HCT116 (cell line): ENCODE measurements at regions not wholly inside any gene's neighbourhood (a gene's known extent, or its start where the extent isn't known, plus 50 kb on each side); places are given as distances from the start of the nearest gene placed in this dataset.

Experiments used
- ATF3 ChIP-seq: IDR thresholded peaks from 2 replicates; pipeline ENCODE4 v1.6.1; 2012
- CEBPB ChIP-seq: IDR thresholded peaks from 2 replicates; pipeline ENCODE4 v1.6.1; 2012; ENCODE audit warnings: low read depth
- CTCF ChIP-seq, 3 experiments: fragments of 200-600 bp in 1 of 3; sonication (generic) in 1 of 3; IDR thresholded peaks in 2 of 3; conservative IDR thresholded peaks in 1 of 3; 2 replicates each; pipeline ENCODE4 v1.5.1; 2012 to 2017; ENCODE audit warnings: low read depth in 2 of 3, low read length in 2 of 3, antibody characterized with exemption in 1 of 3, borderline replicate concordance in 1 of 3, control low read depth in 1 of 3, mild to moderate bottlenecking in 1 of 3, mixed read lengths in 1 of 3, mixed run types in 1 of 3, moderate library complexity in 1 of 3; ENCODE audit not compliant: insufficient read depth in 1 of 3
- EZH2 ChIP-seq: fragments of 200-600 bp; sonication (generic); IDR thresholded peaks from 2 replicates; pipeline ENCODE4 v1.6.1; 2017; ENCODE audit warnings: antibody characterized with exemption, mixed run types
- POLR2A ChIP-seq: IDR thresholded peaks from 2 replicates; pipeline ENCODE4 v1.7.0; 2011; ENCODE audit warnings: borderline replicate concordance; ENCODE audit not compliant: insufficient read depth, insufficient read length; ENCODE audit errors: extremely low read depth
- SIN3A ChIP-seq: IDR thresholded peaks from 2 replicates; pipeline ENCODE4 v1.6.1; 2012; ENCODE audit warnings: low read depth
- SRF ChIP-seq: IDR thresholded peaks from 2 replicates; pipeline ENCODE4 v1.6.1; 2012; ENCODE audit warnings: low read depth
- TCF7L2 ChIP-seq: IDR thresholded peaks from 2 replicates; pipeline ENCODE4 v1.7.0; 2011; ENCODE audit warnings: borderline replicate concordance, inconsistent platforms; ENCODE audit not compliant: insufficient read depth, insufficient read length; ENCODE audit errors: extremely low read depth
- ZNF274 ChIP-seq: fragments of 200-500 bp; sonication (Bioruptor generic); IDR thresholded peaks from 2 replicates; pipeline ENCODE4 v1.6.1; 2014; ENCODE audit warnings: mild to moderate bottlenecking, low read depth, low read length, inconsistent platforms

- no peak for TF ChIP-seq EZH2
- TF ChIP-seq CEBPB: no peak
- TF ChIP-seq POLR2A: no peak
- TF ChIP-seq CTCF (IDR thresholded peaks at IDR 0.05 in 2 of 3, conservative IDR thresholded peaks at IDR 0.05 in 1 of 3; ENCODE audit: borderline replicate concordance in 1 of 3, insufficient read depth in 1 of 3, low read depth in 2 of 3, low read length in 2 of 3): no peak
- TF ChIP-seq ATF3: no peak
- TF ChIP-seq SIN3A: no peak
- no peak for TF ChIP-seq SRF
- TF ChIP-seq TCF7L2: no peak
- TF ChIP-seq ZNF274: no peak
These were observed 1774.8 kb upstream of the CELF4 start for GRCh38 chr18:39340418-39340817.
